Loucy (cell line): ENCODE measurements at regions not wholly inside any gene's neighbourhood (a gene's known extent, or its start where the extent isn't known, plus 50 kb on each side); places are given as distances from the start of the nearest gene placed in this dataset.

Experiments used
- H2AFZ ChIP-seq: fragments of 200-600 bp; sonication (generic); 2 replicates; pipeline ENCODE4 v1.6.0; 2016; ENCODE audit warnings: antibody characterized with exemption, mild to moderate bottlenecking, low read length, moderate library complexity
- H3F3A ChIP-seq: fragments of 200-600 bp; 2 replicates; pipeline ENCODE4 v1.6.0; 2016; ENCODE audit warnings: antibody characterized with exemption, low read depth, mild to moderate bottlenecking
- H3K27me3 ChIP-seq: fragments of 200-600 bp; sonication (generic); 2 replicates; pipeline ENCODE4 v1.6.1; 2014; ENCODE audit warnings: low read length, mild to moderate bottlenecking; ENCODE audit not compliant: insufficient read depth, poor library complexity, severe bottlenecking
- H3K36me3 ChIP-seq: fragments of 200-600 bp; sonication (generic); 2 replicates; pipeline ENCODE4 v1.6.1; 2016; ENCODE audit warnings: low read length; ENCODE audit not compliant: insufficient read depth
- H3K4me1 ChIP-seq: fragments of 200-600 bp; sonication (generic); 2 replicates; pipeline ENCODE4 v1.5.1; 2014; ENCODE audit warnings: low read length, mild to moderate bottlenecking; ENCODE audit not compliant: insufficient read depth, poor library complexity, severe bottlenecking
- H3K4me2 ChIP-seq: fragments of 200-600 bp; sonication (generic); 2 replicates; pipeline ENCODE4 v1.6.0; 2014; ENCODE audit warnings: antibody characterized with exemption, low read length, low read depth, mild to moderate bottlenecking; ENCODE audit not compliant: poor library complexity, severe bottlenecking
- H3K4me3 ChIP-seq: fragments of 200-600 bp; sonication (generic); 2 replicates; pipeline ENCODE4 v1.5.1; 2014; ENCODE audit warnings: low read length, mild to moderate bottlenecking, mixed read lengths; ENCODE audit not compliant: poor library complexity, severe bottlenecking
- H3K79me2 ChIP-seq: fragments of 200-600 bp; sonication (generic); 2 replicates; pipeline ENCODE4 v1.6.1; 2014; ENCODE audit warnings: low read length; ENCODE audit not compliant: insufficient read depth
- H3K9ac ChIP-seq: fragments of 200-600 bp; sonication (generic); 2 replicates; pipeline ENCODE4 v1.6.0; 2014; ENCODE audit warnings: mild to moderate bottlenecking, low read depth, low read length, moderate library complexity; ENCODE audit not compliant: poor library complexity, severe bottlenecking
- H3K9me2 ChIP-seq: fragments of 200-600 bp; sonication (generic); replicated peaks from 2 replicates; pipeline ENCODE4 v1.6.1; 2016; ENCODE audit warnings: low read depth, low read length, mixed read lengths
- H3K9me3 ChIP-seq: fragments of 200-600 bp; sonication (generic); 2 replicates; pipeline ENCODE4 v1.6.1; 2014; ENCODE audit warnings: mild to moderate bottlenecking, antibody characterized with exemption, low read length, low read depth; ENCODE audit not compliant: insufficient read depth
- H4K20me1 ChIP-seq: fragments of 200-600 bp; sonication (generic); 2 replicates; pipeline ENCODE4 v1.6.0; 2014; ENCODE audit warnings: antibody characterized with exemption, low read length, mild to moderate bottlenecking; ENCODE audit not compliant: insufficient read depth, poor library complexity, severe bottlenecking
- CTCF ChIP-seq: fragments of 200-600 bp; sonication (generic); conservative IDR thresholded peaks from 2 replicates; pipeline ENCODE4 v1.5.1; 2014; ENCODE audit warnings: mild to moderate bottlenecking, antibody characterized with exemption, low read length
- EZH2phosphoT487 ChIP-seq: fragments of 200-600 bp; IDR thresholded peaks from 2 replicates; pipeline ENCODE4 v1.6.1; 2018; ENCODE audit warnings: antibody characterized with exemption, mild to moderate bottlenecking, moderate library complexity, borderline replicate concordance

DNA sequence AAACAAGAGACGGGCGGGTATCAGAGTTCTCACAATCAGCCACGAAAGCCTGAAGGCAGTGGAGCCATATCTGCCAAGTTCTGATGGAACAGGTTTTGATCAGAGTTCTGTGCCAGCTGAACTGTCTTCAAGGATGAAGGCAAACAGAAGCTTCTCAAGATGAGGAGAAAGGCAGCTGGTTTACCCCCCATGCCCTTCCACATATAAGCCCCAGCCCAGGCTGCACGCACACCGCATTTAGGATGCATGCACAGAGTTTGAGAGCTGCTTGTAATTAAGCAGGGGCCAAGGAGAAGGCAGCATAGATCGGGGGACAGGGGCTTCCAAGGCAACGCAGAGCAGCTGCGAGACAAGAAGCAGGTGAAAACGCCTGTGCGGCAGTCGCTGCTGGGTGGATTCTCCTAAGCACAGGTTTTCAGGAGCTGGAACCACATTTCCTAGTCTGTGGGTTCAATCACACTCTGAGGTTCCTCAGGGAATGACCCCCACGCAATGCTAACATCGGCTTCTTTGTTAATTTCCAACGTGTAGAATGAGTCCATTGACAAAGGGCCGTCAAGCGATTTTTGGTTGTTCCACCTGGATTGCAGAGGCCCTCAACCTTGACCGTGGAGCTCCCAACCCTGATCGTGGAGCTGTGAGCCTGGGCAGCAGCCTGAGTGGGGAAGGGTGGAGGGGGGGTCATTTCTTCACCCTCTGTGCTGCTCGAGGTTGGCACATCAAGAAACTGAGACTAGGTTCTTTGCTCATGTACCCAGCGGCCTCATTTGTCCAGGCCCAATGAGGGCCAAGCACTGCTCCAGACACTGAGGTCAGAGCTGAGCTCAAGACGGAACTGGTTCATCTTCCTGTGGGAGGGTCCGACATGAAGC lies 81.7 kb upstream of the SHISAL1 start:
- TF ChIP-seq CTCF (no peak), EZH2phosphoT487 (no peak)
- Histone ChIP-seq H3K4me2 (no peak overlapping the region), H2AFZ (no peak overlapping the region)

GRCh38 chr22:44393066-44393465 lies 80.3 kb upstream of the SHISAL1 start:
- H3F3A ChIP-seq, result no peaks in the 10 kb centered on the region
- no peaks in the 10 kb centered on the region for H3K36me3 ChIP-seq
- H3K9me3 ChIP-seq, result no peaks in the 10 kb centered on the region
- no peak overlapping the region for H3K4me2 ChIP-seq
- no peaks in the 10 kb centered on the region for H3K79me2 ChIP-seq
- no peak overlapping the region for H2AFZ ChIP-seq
- no peaks in the 10 kb centered on the region for H3K4me1 ChIP-seq
- H3K9me2 ChIP-seq, result no peaks in the 10 kb centered on the region
- H3K27me3 ChIP-seq, result no peaks in the 10 kb centered on the region
- TF ChIP-seq CTCF (no peak), EZH2phosphoT487 (no peak)
- no peaks in the 10 kb centered on the region for H4K20me1 ChIP-seq
- H3K4me3 ChIP-seq, result no peak overlapping the region
- no peak overlapping the region for H3K9ac ChIP-seq

More for the DNA sequence above, 81.7 kb upstream of the SHISAL1 start:
- no peaks in the 10 kb centered on the region for H3K79me2 ChIP-seq
- no peaks in the 10 kb centered on the region for H3F3A ChIP-seq
- no peaks in the 10 kb centered on the region for H3K9me3 ChIP-seq
- no peaks in the 10 kb centered on the region for H3K27me3 ChIP-seq
- H4K20me1 ChIP-seq, result no peaks in the 10 kb centered on the region
- no peak overlapping the region for H3K4me3 ChIP-seq
- H3K4me1 ChIP-seq, result no peaks in the 10 kb centered on the region
- H3K36me3 ChIP-seq, result no peaks in the 10 kb centered on the region
- no peaks in the 10 kb centered on the region for H3K9me2 ChIP-seq
- H3K9ac ChIP-seq, result no peak overlapping the region

GRCh38 chr22:44392446-44392921 lies 79.7 kb upstream of the SHISAL1 start:
- Histone ChIP-seq H3K9me3 (no peaks in the 10 kb centered on the region), H3K4me1 (no peaks in the 10 kb centered on the region), H3K4me3 (no peak overlapping the region), H3K27me3 (no peaks in the 10 kb centered on the region), H3F3A (no peaks in the 10 kb centered on the region), H2AFZ (no peak overlapping the region), H4K20me1 (no peaks in the 10 kb centered on the region), H3K36me3 (no peaks in the 10 kb centered on the region), H3K79me2 (no peaks in the 10 kb centered on the region), H3K9ac (no peak overlapping the region), H3K9me2 (no peaks in the 10 kb centered on the region), H3K4me2 (no peak overlapping the region)
- TF ChIP-seq CTCF, result no peak
- no peak for TF ChIP-seq EZH2phosphoT487
